ENCODE measurements at regions not wholly inside any gene's neighbourhood (a gene's known extent, or its start where the extent isn't known, plus 50 kb on each side); places are given as distances from the start of the nearest gene placed in this dataset.

DNA sequence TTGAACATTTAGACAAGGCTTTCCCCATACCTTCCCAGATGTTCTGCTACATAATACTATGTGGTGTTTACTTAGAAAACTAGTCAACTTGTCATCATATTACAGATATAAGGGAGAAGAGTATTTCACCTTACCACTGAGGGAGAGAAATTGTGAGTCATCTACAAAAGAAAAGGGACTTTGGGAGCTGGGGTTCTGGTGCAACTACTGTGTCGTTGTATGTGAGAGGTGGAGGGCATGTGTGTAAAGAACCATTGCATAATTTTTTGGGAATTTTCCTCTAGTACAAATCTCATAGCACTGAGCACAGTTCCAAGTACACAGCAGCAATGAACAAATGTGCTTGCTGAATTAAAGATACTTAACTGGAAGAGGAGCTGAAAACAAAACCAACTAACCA is 665.6 kb downstream of the DHX35 start:
- TF ChIP-seq POLR2A (IDR thresholded peaks at IDR 0.05; ENCODE audit: low read length): no peak
- TF ChIP-seq GATA1 (IDR thresholded peaks at IDR 0.05; ENCODE audit: low read depth, low read length): no peak
